ENCODE measurements at regions not wholly inside any gene's neighbourhood (a gene's known extent, or its start where the extent isn't known, plus 50 kb on each side); places are given as distances from the start of the nearest gene placed in this dataset.

DNA sequence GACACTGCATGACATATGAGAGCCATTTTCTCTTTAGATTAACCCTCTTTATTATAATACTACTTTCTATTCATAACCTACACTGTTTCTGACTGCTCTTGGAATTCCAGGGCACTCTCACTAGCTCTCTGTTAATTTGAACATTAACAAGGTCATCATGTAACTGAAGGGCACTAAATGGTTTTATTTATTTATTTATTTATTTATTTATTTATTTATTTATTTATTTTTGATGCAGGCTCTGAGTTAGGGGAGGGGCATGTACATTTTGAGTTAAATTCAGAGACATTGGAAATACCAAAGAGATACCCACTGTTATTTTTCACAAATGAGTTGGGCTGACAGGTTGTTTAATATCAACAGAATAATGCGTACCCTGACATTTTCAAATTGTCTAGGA, 1038.7 kb upstream of the NRXN1 start:
- Histone ChIP-seq H3F3A (ENCODE audit: insufficient read depth, low read depth) (no peaks in the 10 kb centered on the region), H3K27ac (no peak overlapping the region), H4K20me1 (ENCODE audit: insufficient read depth) (no peaks in the 10 kb centered on the region), H3K9me3 (ENCODE audit: insufficient read depth, low read depth) (no peaks in the 10 kb centered on the region), H3K27me3 (ENCODE audit: insufficient read depth, low read depth) (no peaks in the 10 kb centered on the region), H3K9me2 (ENCODE audit: insufficient read depth) (peaks cover 4% of the 10 kb centered on the region; the same call in 1 of the 2 replicates), H3K4me2 (no peak overlapping the region), H3K79me2 (ENCODE audit: low read depth) (no peaks in the 10 kb centered on the region), H3K4me3 (no peak overlapping the region), H3K36me3 (ENCODE audit: low read depth) (no peaks in the 10 kb centered on the region), H2AFZ (no peak overlapping the region), H3K4me1 (replicated peaks; ENCODE audit: insufficient read depth) (no peaks in the 10 kb centered on the region)
- no peak for DNase-seq
- intact Hi-C loops (cut with micrococcal nuclease; ENCODE audit: unreplicated experiment) = no loop called here
- no TSS peak for BruUV-seq (replicated peaks)
- TF ChIP-seq EZH2 (IDR thresholded peaks at IDR 0.05; ENCODE audit: low read depth) = no peak
- TF ChIP-seq, protein P1, sequence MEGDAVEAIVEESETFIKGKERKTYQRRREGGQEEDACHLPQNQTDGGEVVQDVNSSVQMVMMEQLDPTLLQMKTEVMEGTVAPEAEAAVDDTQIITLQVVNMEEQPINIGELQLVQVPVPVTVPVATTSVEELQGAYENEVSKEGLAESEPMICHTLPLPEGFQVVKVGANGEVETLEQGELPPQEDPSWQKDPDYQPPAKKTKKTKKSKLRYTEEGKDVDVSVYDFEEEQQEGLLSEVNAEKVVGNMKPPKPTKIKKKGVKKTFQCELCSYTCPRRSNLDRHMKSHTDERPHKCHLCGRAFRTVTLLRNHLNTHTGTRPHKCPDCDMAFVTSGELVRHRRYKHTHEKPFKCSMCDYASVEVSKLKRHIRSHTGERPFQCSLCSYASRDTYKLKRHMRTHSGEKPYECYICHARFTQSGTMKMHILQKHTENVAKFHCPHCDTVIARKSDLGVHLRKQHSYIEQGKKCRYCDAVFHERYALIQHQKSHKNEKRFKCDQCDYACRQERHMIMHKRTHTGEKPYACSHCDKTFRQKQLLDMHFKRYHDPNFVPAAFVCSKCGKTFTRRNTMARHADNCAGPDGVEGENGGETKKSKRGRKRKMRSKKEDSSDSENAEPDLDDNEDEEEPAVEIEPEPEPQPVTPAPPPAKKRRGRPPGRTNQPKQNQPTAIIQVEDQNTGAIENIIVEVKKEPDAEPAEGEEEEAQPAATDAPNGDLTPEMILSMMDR (conservative IDR thresholded peaks at IDR 0.05) = no peak
- ChIA-PET CTCF (no interaction called here), POLR2A (ENCODE audit: unreplicated experiment) (no interaction called here)

DNA sequence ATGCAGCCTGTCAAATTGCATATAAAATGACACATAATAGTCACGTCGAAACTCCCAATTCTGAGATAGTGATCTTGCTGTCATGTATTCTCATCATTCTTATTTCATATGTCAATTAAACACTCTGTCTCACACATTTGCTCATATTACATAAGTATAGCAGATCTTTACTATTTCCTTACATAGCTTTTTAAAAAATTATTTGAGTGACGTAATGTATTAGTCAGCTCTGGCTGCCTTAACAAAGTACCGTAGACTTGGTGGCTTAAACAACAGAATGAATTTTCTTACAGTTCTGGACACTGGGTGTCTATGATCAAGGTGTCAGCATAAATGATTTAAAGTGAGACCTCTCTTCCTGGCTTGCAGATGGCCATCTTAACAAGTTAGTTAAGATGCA, 1032.3 kb upstream of the NRXN1 start:
- Histone ChIP-seq H3K4me3 (no peak overlapping the region), H3F3A (ENCODE audit: insufficient read depth, low read depth) (no peaks in the 10 kb centered on the region), H3K4me2 (no peak overlapping the region), H2AFZ (no peak overlapping the region), H3K79me2 (ENCODE audit: low read depth) (no peaks in the 10 kb centered on the region), H3K27me3 (ENCODE audit: insufficient read depth, low read depth) (no peaks in the 10 kb centered on the region), H3K9me2 (ENCODE audit: insufficient read depth) (peaks cover under 1% of the 10 kb centered on the region; the same call in 1 of the 2 replicates), H3K9me3 (ENCODE audit: insufficient read depth, low read depth) (no peaks in the 10 kb centered on the region), H3K4me1 (replicated peaks; ENCODE audit: insufficient read depth) (no peaks in the 10 kb centered on the region), H3K27ac (no peak overlapping the region), H3K36me3 (ENCODE audit: low read depth) (no peaks in the 10 kb centered on the region), H4K20me1 (ENCODE audit: insufficient read depth) (no peaks in the 10 kb centered on the region)
- intact Hi-C loops (cut with micrococcal nuclease; ENCODE audit: unreplicated experiment) = no loop called here
- TF ChIP-seq EZH2 (IDR thresholded peaks at IDR 0.05; ENCODE audit: low read depth) = no peak
- TF ChIP-seq, protein P1 (conservative IDR thresholded peaks at IDR 0.05) = no peak
- CTCF ChIA-PET = no interaction called here
- BruUV-seq (replicated peaks) = no TSS peak
- POLR2A ChIA-PET (ENCODE audit: unreplicated experiment) = no interaction called here
- DNase-seq = no peak

DNA sequence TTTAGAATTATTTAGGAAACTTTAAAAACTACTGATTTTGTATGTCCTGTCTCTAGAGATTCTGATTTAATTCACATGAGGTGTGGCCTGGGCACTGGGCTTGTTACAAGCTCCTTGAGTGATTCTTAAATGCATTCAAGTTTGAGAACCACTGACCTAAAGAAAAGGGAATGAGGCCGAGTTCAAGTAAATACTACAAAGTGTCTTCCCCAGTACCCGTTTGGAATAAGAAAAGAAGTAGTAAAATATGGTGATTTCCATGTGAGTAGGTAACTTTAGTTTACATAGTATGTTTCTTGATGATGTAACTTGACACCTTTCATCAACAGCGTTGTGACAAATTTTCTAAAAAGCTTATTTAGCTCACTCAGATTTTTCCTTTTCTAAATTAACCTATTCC, 1022.9 kb upstream of the NRXN1 start:
- H3K27me3 ChIP-seq (ENCODE audit: insufficient read depth, low read depth) = no peaks in the 10 kb centered on the region
- BruUV-seq (replicated peaks) = no TSS peak
- TF ChIP-seq EZH2 (IDR thresholded peaks at IDR 0.05; ENCODE audit: low read depth) = no peak
- TF ChIP-seq, protein P1 (conservative IDR thresholded peaks at IDR 0.05) = no peak
- H3K36me3 ChIP-seq (ENCODE audit: low read depth) = no peaks in the 10 kb centered on the region
- no peaks in the 10 kb centered on the region for H3K4me1 ChIP-seq (replicated peaks; ENCODE audit: insufficient read depth)
- no peak for DNase-seq
- H3K79me2 ChIP-seq (ENCODE audit: low read depth) = no peaks in the 10 kb centered on the region
- H2AFZ ChIP-seq = no peak overlapping the region
- CTCF ChIA-PET = no interaction called here
- no peak overlapping the region for H3K4me2 ChIP-seq
- no peak overlapping the region for H3K27ac ChIP-seq
- no peaks in the 10 kb centered on the region for H3F3A ChIP-seq (ENCODE audit: insufficient read depth, low read depth)
- H3K4me3 ChIP-seq = no peak overlapping the region
- POLR2A ChIA-PET (ENCODE audit: unreplicated experiment) = no interaction called here
- no peaks in the 10 kb centered on the region for H4K20me1 ChIP-seq (ENCODE audit: insufficient read depth)
- intact Hi-C loops (cut with micrococcal nuclease; ENCODE audit: unreplicated experiment) = no loop called here
- no peaks in the 10 kb centered on the region for H3K9me2 ChIP-seq (ENCODE audit: insufficient read depth)
- H3K9me3 ChIP-seq (ENCODE audit: insufficient read depth, low read depth) = no peaks in the 10 kb centered on the region

All from PC-9 (cell line).